Peyer's patch (tissue), 4 donors: ENCODE measurements at regions not wholly inside any gene's neighbourhood (a gene's known extent, or its start where the extent isn't known, plus 50 kb on each side); places are given as distances from the start of the nearest gene placed in this dataset.

Experiments
- POLR2A ChIP-seq, 2 donors: fragments of 450-650 bp; IDR thresholded peaks; one replicate each; pipeline ENCODE4 v1.5.1; 2017; ENCODE audit warnings: antibody characterized with exemption in 2 of 2, mild to moderate bottlenecking in 2 of 2, moderate library complexity in 2 of 2
- TF ChIP-seq, protein P1 (sequence below), 6 experiments: fragments of 450-650 bp in 4 of 6; fragments of 200-600 bp in 2 of 6; sonication (generic) in 1 of 6; IDR thresholded peaks; one replicate each; pipeline ENCODE4 v1.5.1; 2017 to 2019; ENCODE audit warnings: antibody characterized with exemption in 6 of 6, mild to moderate bottlenecking in 3 of 6, moderate library complexity in 1 of 6

DNA sequence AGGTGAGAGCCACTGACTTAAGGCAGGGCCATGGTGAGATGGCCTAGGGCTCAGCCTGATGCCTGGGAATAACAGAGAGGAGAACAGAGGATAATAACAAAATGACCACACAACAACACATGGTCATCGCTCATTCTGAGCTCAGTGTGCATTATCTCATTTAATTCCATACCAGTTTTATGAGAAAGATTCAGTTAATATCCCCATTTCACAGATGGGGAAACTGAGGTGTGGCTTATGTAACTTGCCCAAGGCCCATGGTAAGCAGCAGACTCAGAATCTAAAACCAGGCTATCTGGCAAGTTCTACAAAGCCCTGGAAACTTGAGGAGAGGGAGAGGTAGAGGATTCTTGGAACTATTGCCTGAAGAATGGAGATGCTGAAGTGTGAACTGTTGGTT is 200.9 kb upstream of the PMEPA1 start:
- TF ChIP-seq, protein P1, sequence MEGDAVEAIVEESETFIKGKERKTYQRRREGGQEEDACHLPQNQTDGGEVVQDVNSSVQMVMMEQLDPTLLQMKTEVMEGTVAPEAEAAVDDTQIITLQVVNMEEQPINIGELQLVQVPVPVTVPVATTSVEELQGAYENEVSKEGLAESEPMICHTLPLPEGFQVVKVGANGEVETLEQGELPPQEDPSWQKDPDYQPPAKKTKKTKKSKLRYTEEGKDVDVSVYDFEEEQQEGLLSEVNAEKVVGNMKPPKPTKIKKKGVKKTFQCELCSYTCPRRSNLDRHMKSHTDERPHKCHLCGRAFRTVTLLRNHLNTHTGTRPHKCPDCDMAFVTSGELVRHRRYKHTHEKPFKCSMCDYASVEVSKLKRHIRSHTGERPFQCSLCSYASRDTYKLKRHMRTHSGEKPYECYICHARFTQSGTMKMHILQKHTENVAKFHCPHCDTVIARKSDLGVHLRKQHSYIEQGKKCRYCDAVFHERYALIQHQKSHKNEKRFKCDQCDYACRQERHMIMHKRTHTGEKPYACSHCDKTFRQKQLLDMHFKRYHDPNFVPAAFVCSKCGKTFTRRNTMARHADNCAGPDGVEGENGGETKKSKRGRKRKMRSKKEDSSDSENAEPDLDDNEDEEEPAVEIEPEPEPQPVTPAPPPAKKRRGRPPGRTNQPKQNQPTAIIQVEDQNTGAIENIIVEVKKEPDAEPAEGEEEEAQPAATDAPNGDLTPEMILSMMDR (IDR thresholded peaks at IDR 0.05) = no peak
- no peak for TF ChIP-seq POLR2A (IDR thresholded peaks at IDR 0.05)
